NCI-H82 treated with DMSO at 0.1 percent for 48 hours (cell line): ENCODE measurements at regions not wholly inside any gene's neighbourhood (a gene's known extent, or its start where the extent isn't known, plus 50 kb on each side); places are given as distances from the start of the nearest gene placed in this dataset.

Source experiments
- DNase-seq: peaks from one replicate; lab custom pipeline; 2025; ENCODE audit not compliant: unreplicated experiment; lab: John Stamatoyannopoulos, UW

DNA sequence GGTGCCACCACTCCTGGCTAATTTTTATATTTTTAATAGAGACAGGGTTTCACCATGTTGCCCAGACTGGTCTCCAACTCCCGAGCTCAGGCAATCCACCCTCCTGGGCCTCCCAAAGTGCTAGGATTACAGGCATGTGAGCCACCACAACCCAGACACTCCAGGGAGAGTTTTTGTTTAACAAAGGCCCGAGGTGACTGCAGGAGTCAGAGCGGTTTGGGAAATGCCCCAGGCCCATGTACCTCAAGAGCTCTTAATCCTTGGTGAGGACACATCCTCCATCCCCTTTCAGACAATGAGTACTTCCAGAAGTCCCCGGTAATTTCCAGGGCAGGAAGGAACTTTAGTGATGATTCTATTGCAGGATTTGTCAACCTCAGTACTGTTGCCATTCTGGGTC lies 176.0 kb downstream of the ESRRB start:
- DNase-seq: no peak

DNA sequence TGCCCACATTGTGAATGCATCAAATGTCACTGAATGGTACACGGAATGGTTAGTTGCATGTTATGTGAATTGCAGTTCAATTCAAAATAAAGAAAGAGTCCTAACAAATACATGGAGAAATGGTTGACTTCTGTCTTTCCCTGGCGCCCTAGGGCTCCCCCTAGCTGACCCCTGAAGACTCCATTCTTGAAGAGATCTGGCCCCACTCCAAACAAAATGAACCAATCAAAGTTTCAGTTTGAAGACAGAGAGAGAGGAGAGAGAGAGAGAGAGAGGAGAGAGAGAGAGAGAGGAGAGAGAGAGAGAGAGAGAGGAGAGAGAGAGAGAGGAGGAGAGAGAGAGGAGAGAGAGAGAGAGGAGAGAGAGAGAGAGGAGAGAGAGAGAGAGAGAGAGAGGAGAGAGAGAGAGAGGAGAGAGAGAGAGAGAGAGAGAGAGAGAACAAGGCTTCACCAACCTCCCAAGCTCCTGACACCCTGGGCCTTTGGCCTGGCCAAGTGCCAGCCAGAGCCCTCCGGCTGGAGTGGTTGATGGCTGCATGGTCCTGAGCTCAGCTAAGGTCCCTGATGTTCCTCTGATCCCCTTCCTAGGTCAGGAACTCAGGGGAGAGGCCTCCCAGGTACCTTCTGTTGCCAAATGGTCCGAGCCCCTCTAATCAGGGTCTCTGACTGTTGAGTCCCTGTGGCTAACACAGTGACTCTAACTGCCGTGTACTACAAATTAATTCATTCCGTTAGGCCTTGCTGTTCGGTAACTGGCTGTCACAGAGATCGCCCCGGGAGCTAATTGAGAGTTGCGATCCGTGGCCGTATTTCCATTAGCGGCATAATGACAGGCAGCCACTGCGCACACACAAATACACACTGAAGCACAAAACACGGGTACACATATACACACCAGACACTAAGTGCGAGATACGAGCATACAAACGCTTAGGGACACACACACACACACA lies 188.8 kb downstream of the ESRRB start:
- DNase-seq: no peak

DNA sequence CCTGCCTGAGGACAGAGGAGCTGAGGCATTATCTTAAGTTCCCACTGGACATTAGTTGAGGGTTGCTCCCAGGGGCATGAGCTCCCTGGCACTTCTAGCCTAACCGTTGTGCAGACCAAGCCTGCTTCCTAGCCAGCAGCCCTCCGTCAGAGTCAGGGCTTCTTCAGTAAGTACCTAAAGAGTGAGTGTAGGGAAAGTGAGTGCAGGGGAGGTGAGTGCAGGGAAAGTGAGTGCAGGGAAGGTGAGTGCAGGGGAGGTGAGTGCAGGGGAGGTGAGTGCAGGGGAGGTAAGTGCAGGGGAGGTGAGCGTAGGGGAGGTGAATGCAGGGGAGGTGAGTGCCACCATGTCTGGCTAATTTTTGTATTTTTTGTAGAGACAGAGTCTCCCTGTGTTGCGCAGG lies 190.5 kb downstream of the ESRRB start:
- no peak for DNase-seq

DNA sequence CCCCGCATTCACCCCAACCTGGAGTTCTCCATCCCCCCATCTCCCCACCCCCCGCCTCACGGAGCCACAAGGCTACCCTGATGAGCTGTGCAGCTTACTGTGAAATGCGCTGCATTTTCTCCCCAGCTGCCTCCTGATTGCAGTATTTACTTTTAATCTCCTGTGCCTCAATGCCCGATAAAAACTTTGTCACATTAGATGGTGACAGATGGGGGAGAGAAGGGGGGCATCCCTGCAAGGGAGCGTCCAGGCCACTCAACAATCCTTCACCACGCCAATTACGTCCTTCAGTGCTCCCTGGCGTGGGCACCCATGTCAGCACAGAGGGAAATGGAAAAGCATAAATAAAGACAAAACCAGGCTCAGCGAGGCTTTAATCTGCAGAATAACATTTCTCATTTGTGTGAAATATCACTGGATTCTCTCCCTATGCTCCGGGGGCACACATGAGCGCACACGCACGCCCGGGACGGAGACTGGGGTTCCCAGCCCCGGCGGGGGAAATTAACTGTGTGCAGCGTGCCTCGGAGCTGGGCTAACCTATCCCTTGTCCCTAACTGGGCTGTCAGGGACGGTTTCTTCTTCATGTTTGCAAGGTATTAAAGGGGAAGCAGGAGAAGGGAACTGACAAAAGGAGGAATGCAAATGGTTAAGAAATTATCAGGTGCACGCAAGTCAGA lies 186.7 kb upstream of the VASH1 start:
- DNase-seq: peak; percentile 3

DNA sequence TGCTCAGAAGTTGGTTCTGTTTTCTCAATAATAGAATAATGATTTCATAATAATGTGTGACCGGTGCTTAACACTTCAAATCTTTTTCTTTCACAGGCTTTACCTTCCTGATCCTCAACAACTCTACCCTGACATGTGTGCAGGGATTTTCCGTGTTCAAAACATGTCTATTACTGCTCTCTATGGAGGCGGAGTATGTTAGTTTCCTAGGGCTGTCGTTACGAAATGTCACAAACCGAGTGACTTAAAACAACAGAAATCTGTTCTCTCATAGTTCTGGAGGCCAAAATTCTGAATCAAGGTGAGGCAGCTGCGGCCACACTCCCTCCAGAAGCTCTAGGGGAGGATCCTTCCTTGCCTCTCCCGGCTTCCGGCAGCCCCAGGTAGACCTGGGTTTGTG lies 186.2 kb upstream of the VASH1 start:
- no peak for DNase-seq

DNA sequence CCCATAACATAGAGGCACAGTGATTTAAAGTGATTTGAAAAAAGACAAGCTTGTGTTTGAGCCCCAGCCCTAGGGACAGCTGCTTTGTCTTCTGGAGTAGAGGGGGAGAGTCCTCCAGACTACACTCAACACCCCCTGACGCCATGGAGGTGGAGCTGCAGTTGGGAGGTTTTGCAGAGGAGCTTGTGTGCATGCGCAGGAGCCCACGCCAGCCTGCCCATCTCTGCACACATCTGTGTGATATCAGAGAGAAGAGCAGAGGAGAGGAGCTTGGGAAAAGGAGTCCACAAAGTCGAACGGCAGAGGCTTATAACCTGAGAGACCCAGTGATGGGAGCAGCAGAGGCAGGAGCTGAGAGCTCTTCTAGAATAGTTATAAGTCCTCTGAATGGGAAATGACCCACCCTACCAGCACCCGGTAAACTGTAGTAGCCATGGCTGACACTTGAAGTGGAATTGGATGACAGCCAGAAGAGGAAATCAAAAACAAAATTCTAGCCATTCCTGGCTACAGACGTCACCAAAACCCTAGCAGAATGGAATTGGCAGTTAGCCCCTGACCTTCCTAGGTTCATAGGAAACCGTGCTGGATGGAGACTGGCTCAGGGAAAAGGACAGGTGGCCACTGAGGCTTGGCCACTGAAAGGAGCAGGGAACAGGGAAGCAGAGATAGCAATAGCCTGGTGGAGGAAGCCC lies 185.1 kb upstream of the VASH1 start:
- no peak for DNase-seq

DNA sequence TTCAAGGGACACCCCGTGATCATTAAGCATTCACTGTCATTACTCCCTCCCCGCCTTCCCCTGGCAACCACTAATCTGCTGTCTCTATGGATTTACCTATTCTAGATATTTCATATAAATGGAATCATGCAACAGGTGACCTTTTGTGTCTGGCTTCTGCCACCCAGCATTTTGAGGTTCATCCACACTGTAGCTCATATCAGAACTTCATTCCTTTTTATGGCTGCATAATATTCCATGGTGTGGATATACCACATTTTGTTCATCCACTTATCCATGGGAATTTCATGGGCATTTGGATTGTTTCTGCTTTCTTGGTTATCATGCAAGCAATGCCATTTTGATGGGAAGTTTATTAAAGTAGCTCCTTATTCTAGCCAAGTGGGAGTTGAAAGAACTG lies 184.2 kb upstream of the VASH1 start:
- DNase-seq: no peak

DNA sequence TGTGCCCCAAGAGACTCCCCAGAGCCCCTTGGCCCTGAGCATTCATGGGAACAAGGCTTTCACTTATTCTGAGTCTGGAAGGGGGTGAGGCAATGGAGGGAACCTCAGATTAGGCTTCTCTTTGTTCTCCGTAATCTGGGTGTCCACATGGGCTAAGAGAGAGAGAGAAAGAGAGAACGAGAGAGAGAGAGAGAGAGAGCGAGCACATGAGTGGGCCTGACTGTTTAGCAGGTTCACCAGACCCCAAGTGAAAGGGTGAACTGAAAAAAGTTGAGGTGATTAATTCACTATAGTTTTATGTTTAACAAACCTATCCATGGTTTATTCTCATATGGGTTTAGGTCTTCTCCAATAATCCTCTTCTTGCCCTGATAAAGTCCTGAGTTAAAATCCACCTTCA lies 183.4 kb upstream of the VASH1 start:
- DNase-seq: no peak

DNA sequence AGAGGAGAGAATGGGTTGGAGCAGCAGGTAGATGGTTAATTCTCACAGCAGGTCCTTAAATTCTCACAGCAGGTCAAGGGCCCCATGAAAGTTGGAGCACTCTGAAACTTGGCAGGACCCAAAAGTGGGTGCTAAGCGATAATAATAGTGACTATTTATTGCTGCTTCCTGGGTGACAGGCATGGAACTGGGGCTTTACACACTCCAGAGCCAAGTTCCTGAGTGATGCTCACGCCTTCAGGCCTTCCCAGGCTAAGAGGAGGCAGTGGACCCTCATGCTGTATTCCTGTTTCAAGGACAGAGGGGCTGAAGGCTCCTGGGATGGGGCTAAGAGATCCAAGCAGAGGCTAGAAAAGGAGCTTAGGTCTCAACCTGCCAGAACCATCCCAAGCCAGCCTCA lies 180.9 kb upstream of the VASH1 start:
- DNase-seq: no peak

DNA sequence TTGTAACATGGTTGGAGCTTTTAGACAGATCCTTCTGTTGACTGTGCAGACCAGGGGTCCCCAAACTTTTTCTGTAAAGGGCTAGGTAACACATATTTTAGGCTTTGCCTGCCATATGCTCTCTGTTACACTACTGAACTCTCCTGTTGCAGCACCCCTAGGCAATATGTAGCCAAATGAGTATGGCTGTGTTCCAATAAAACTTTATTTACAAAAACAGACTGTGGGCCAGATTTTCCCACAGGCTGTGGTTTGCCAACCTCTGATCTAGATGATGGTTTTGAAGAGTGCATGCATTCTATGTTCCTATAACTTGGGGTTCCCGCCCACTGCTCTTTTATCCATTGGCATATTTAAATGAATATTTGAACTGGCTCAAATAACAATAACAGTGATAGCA lies 180.3 kb upstream of the VASH1 start:
- DNase-seq: no peak

DNA sequence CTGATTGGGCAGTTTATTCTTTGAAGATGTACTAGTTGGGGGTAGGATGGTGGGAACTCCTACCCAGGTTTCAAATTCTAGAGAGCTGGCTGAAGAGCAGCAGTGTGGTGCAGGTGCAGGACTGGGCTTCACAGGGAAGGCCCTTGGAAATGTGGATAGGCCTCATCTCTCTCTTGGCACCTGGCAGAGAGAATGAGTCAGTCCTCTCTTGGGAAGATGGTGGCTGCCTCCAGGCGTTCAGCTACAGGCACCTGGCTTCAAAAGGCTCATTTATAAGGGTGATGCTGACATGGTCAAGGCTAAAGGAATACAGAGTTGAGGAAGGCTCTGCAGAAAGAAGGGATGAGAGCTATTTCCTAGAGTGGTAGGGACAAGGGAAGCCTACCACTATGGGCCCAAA lies 179.7 kb upstream of the VASH1 start:
- no peak for DNase-seq

DNA sequence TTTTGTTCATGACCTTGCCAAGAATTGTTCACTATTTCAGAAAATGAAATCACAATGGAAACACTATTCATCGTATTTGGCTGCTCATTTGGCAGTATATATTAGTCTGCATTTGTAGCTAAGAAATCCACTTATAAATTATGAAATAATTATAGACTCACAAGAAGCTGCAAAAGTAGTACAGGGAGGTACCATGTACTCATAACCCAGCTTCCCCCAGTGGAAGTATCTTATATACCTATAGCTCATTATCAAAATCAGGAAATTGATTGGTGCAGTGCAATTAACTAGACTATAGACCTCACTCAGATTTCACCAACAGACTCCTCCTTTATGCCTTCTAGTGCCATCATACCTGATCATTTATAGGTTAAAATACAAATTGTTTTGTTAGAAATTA lies 178.8 kb upstream of the VASH1 start:
- DNase-seq: no peak

DNA sequence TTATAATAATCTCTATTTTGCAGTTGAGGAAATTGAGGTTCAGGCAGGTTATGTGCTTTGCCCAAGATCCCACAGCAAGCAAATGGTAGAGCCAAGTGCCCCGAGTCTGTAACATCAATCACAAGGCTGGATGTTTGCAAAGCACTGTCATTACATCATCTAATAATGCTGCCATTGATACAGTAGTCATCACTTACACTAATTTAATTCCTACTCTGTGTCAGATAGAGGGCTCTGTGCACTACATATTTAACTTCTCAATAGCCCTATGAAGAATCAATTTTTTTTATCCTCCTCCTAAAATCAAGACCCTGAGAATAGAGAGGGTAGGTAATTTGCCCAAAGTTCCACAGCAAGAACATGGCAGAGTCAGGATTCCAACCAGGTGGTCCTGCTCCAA lies 178.1 kb upstream of the VASH1 start:
- no peak for DNase-seq

DNA sequence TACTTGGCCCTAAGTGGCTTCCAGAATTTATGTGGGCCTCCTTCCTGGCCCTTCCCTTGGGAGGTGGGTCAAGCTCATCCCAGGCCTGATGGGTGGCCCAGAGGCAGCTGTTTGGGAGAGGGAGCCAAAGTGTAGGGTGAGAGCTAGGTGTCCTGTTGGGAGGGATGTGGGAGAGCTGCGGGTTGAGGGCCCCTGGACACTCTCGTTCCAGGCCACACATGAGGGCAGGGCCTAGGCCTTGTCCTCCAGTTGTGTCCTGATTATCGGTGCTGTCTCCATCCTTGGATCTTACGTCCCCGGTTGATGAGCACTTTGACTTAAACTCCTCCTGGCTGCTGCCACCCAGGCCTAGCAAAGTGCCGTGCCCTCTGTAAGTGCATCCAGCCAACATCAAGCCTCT lies 177.5 kb upstream of the VASH1 start:
- DNase-seq: no peak

DNA sequence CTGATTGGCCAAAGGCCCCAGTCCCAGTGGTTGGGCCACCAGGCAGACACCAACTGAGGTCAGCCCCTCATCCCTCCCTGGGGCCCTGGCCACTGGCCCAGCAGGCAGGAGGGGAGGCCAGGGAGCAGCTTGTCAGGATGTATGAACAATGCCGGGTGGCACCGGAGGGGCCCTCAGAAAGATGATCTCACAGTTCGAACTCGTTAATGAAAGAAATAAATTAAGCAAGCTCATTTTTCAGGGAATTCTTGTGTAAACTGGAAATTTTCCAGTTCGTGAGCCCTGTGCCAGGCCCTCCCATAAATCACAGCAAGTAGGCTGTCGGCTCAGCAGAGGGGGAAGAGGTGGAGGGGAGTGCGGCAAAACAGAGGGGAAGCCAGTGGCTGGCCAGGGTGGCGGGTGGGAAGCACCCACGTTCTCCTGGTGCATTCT lies 177.0 kb upstream of the VASH1 start:
- no peak for DNase-seq

DNA sequence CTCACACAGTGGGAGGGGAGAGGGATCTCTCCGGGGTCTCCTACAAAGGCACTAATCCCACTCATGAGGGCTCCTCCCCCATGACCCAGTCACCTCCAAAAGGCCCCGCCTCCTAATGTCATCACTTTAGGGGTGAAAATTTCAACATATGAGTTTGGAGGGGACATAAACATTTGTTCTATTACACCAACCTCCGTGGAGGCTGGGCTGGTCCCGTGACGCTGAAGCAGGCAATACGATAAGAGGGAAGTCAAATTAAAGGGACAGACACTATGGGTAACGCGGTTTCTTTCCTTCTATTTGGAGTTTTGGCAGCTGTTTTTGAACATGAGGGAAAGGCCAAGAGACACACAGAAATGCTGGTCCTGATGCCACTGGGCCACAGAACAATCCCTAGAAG lies 175.7 kb upstream of the VASH1 start:
- DNase-seq: no peak

DNA sequence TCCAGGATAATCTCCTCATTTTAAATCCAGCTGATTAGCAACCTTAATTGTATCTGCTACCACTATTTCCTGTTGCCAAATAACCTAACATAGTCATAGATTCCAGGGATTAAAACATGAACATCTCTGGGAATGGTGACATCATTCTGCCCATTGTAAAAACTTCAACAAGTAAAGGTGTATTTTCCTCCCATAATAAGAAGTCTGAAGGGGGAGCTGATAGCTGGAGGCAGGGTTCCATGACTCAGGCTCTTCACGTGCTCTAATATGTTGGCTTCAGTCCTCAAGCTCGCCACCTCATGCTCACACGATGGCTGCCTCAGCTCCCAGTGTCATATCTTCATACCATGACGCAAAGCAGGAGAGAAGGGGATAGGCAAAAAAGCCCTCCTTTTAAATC lies 172.0 kb upstream of the VASH1 start:
- no peak for DNase-seq

DNA sequence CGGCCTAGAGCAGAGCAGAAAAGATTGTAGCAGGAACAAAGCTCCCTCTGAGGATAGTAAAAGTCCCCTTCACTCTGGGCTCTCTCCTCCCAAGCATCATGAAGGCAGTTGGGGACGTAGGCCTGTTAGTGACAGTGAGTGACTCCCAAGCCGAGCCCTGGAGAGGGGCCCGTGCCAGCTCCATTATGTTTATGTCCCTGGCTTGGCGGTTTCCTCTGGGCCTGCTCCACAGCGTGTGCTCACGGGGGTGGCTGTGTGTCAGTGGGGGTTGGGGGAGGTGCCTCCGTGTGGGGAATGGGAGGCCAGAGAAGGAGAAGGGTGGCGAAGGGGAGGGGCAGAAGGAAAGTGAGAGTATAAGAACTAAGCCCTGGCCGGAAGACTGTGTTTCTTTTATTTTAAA lies 170.0 kb upstream of the VASH1 start:
- no peak for DNase-seq

DNA sequence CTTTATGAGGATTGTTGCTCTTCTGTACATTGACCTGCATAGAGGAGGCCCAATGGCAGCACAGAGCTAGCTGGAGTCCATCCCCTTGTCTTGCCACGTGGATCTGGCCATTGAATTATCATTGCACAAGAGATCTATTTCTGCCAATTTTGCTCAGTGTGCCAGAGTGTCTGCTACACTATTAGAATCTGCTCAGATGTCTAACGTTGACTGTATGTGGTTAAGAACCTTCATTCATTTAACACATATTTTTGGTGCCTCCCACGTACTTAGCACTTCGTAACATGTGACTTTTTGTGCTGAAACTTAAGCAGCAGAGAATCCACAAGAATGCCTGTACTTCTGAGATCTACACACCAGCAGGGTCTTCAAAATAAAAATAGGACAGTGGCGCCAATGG lies 166.0 kb upstream of the VASH1 start:
- no peak for DNase-seq

DNA sequence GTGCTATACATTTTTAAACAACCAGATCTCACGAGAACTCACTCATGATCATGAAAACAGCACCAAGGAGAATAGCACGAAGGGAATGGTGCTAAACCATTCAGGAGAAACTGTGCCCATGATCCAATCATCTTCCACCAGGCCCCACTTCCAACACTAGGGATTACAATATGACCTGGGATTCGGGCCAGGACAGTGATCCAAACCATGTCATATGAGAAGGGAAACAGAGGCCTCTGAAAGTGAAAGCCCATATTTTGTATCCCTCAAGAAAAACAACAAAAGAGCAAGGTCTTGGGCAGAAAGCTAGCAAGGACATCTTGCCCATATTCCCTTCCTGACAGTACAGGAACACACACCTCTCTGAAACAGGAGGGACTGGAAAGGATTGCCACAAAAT lies 163.9 kb upstream of the VASH1 start:
- no peak for DNase-seq

DNA sequence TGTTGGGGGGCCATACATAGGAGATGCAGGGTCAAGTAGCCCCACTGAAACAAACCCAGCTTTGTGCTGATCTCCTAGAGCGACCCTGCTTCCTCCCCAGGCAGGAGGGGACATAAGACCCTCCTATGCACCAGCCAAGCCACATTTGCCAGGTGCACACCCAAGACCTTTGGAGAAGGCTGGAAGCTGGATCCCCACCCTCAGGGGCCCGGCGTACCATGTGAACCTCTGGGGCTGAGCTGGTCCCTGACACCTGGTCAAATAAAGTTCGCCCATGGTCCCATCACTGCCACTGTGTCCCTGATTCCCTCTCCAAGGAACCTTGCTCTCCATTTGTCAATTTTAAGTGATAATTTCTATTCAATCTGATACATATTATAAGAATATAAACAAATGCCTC lies 162.1 kb upstream of the VASH1 start:
- no peak for DNase-seq
